GM21528 (cell line): ENCODE measurements at regions not wholly inside any gene's neighbourhood (a gene's known extent, or its start where the extent isn't known, plus 50 kb on each side); places are given as distances from the start of the nearest gene placed in this dataset.
"Not testable (repeated sequence)": the region's sequence is repeated elsewhere in the genome, so short reads cannot be mapped to it uniquely, and the experiment has no call there.

ENCODE experiments used
- ATAC-seq: cut with Tn5 transposase; IDR thresholded peaks from one replicate; pipeline ENCODE4 v1.9.1; 2021; ENCODE audit warnings: mild to moderate bottlenecking, moderate library complexity; ENCODE audit not compliant: unreplicated experiment, low FRiP score

GRCh38 chr1:219067350-219067712 is 106.3 kb upstream of the LYPLAL1 start:
- ATAC-seq, result no peak

- ATAC-seq, result not testable (repeated sequence)
Measured at GRCh38 chr1:219070395-219070794, 103.3 kb upstream of the LYPLAL1 start.

GRCh38 chr1:219071209-219071608 is 102.5 kb upstream of the LYPLAL1 start:
- no peak for ATAC-seq

GRCh38 chr1:219072329-219072728 is 101.3 kb upstream of the LYPLAL1 start:
- no peak for ATAC-seq

GRCh38 chr1:219074084-219074728 is 99.5 kb upstream of the LYPLAL1 start:
- ATAC-seq, result no peak

GRCh38 chr1:219075121-219075879 is 98.4 kb upstream of the LYPLAL1 start:
- ATAC-seq, result no peak

- ATAC-seq, result no peak
Measured at GRCh38 chr1:219076326-219076937, 97.2 kb upstream of the LYPLAL1 start.

GRCh38 chr1:219077767-219078166 is 95.9 kb upstream of the LYPLAL1 start:
- not testable (repeated sequence) for ATAC-seq

- no peak for ATAC-seq
Measured at GRCh38 chr1:219081943-219082925, 91.4 kb upstream of the LYPLAL1 start.

- ATAC-seq, result no peak
Measured at GRCh38 chr1:219083631-219084030, 90.0 kb upstream of the LYPLAL1 start.

GRCh38 chr1:219085082-219085481 is 88.6 kb upstream of the LYPLAL1 start:
- ATAC-seq, result no peak

- no peak for ATAC-seq
Measured at GRCh38 chr1:219085988-219086387, 87.7 kb upstream of the LYPLAL1 start.

- no peak for ATAC-seq
Measured at GRCh38 chr1:219086956-219087469, 86.7 kb upstream of the LYPLAL1 start.

- ATAC-seq, result peak; percentile 82
Measured at GRCh38 chr1:219088778-219089557, 84.7 kb upstream of the LYPLAL1 start.

- peak; percentile 80 for ATAC-seq
Measured at GRCh38 chr1:219090607-219091006, 83.1 kb upstream of the LYPLAL1 start.

GRCh38 chr1:219092206-219092605 is 81.5 kb upstream of the LYPLAL1 start:
- ATAC-seq, result no peak

- peak; percentile 63 for ATAC-seq
Measured at GRCh38 chr1:219099307-219099706, 74.4 kb upstream of the LYPLAL1 start.

- no peak for ATAC-seq
Measured at GRCh38 chr1:219100059-219100458, 73.6 kb upstream of the LYPLAL1 start.

GRCh38 chr1:219102466-219102865 is 71.2 kb upstream of the LYPLAL1 start:
- not testable (repeated sequence) for ATAC-seq

GRCh38 chr1:219105893-219106292 is 67.8 kb upstream of the LYPLAL1 start:
- ATAC-seq, result no peak
